Dendritic cell treated with granulocyte-macrophage colony-stimulating factor and Interleukin-4, amounts not matched to agents 40 ng/mL and 50 ng/mL, for 4 days (primary cell): ENCODE measurements at regions not wholly inside any gene's neighbourhood (a gene's known extent, or its start where the extent isn't known, plus 50 kb on each side); places are given as distances from the start of the nearest gene placed in this dataset.
"Not testable (repeated sequence)": the region's sequence is repeated elsewhere in the genome, so short reads cannot be mapped to it uniquely, and the experiment has no call there.

Source experiments
- H3K27ac Mint-ChIP-seq: one replicate; pipeline ENCODE4 v1.8.0; 2022; ENCODE audit warnings: mild to moderate bottlenecking, mixed read lengths
- H3K27me3 Mint-ChIP-seq: one replicate; pipeline ENCODE4 v1.8.0; 2022; ENCODE audit warnings: mild to moderate bottlenecking, mixed read lengths
- H3K36me3 Mint-ChIP-seq: one replicate; pipeline ENCODE4 v1.8.0; 2022; ENCODE audit warnings: low read depth, mixed read lengths
- H3K4me1 Mint-ChIP-seq: one replicate; pipeline ENCODE4 v1.8.0; 2022; ENCODE audit warnings: low read depth, mixed read lengths
- H3K4me3 Mint-ChIP-seq: one replicate; pipeline ENCODE4 v1.8.0; 2022; ENCODE audit warnings: mild to moderate bottlenecking, moderate library complexity, mixed read lengths
- H3K9me3 Mint-ChIP-seq: one replicate; pipeline ENCODE4 v1.8.0; 2022; ENCODE audit warnings: mixed read lengths
- intact Hi-C: fragments of 100-400 bp; cut with micrococcal nuclease; formaldehyde crosslinking; loops from one replicate; pipeline ENCODE4 v1.15.0; 2022

GRCh38 chr11:49893442-49893841, 58.7 kb upstream of the OR4C13 start:
- H3K27ac Mint-ChIP-seq, H3K4me3 Mint-ChIP-seq, H3K27me3 Mint-ChIP-seq, H3K4me1 Mint-ChIP-seq, intact Hi-C loops, H3K36me3 Mint-ChIP-seq: not testable (repeated sequence)
- peaks cover 68% of the 10 kb centered on the region for H3K9me3 Mint-ChIP-seq
